ENCODE measurements at regions not wholly inside any gene's neighbourhood (a gene's known extent, or its start where the extent isn't known, plus 50 kb on each side); places are given as distances from the start of the nearest gene placed in this dataset.

- Histone ChIP-seq H3K27me3 (no peaks in the 10 kb centered on the region), H3K27ac (replicated peaks in 1 of 4) (no peak overlapping the region), H3K9me3 (peaks cover 0 to 3% (median 0%) of the 10 kb centered on the region in 4 donors), H3K36me3 (no peaks in the 10 kb centered on the region), H3K4me3 (no peak overlapping the region), H3K4me1 (peaks cover 7 to 10% (median 8%) of the 10 kb centered on the region in 4 donors)
- TF ChIP-seq POLR2AphosphoS5 (IDR thresholded peaks at IDR 0.05) (no peak), POLR2A (IDR thresholded peaks at IDR 0.05; ENCODE audit: low read depth) (no peak), CTCF (IDR thresholded peaks at IDR 0.05) (no peak), EP300 (IDR thresholded peaks at IDR 0.05) (no peak)
- intact Hi-C loops (cut with DNase I), result no loop called here
- DNase-seq (ENCODE audit: extremely low spot score), result no peak
- 83% methylated on average over 3 of the region's 3 CpGs for WGBS
These were observed 162.2 kb upstream of the MEF2C start for GRCh38 chr5:89045216-89045615.

- intact Hi-C loops (cut with DNase I), result no loop called here
- no peaks in the 10 kb centered on the region for H3K27me3 ChIP-seq
- TF ChIP-seq CTCF (IDR thresholded peaks at IDR 0.05), result no peak
- TF ChIP-seq POLR2AphosphoS5 (IDR thresholded peaks at IDR 0.05), result no peak
- no peak for TF ChIP-seq POLR2A (IDR thresholded peaks at IDR 0.05; ENCODE audit: low read depth)
- no peak for TF ChIP-seq EP300 (IDR thresholded peaks at IDR 0.05)
- H3K9me3 ChIP-seq, result no peaks in the 10 kb centered on the region
- 92% methylated on average over 5 of the region's 5 CpGs for WGBS
- no peaks in the 10 kb centered on the region for H3K36me3 ChIP-seq
- H3K4me3 ChIP-seq, result no peak overlapping the region
- peaks cover 7 to 10% (median 8%) of the 10 kb centered on the region in 4 donors for H3K4me1 ChIP-seq
- no peak overlapping the region for H3K27ac ChIP-seq (replicated peaks in 1 of 4)
- no peak for DNase-seq (ENCODE audit: extremely low spot score)
These were observed 161.8 kb upstream of the MEF2C start for GRCh38 chr5:89044674-89045200.

GRCh38 chr5:89043676-89044075, 160.7 kb upstream of the MEF2C start:
- TF ChIP-seq POLR2A (IDR thresholded peaks at IDR 0.05; ENCODE audit: low read depth), result no peak
- no peak for TF ChIP-seq EP300 (IDR thresholded peaks at IDR 0.05)
- no peak for TF ChIP-seq POLR2AphosphoS5 (IDR thresholded peaks at IDR 0.05)
- TF ChIP-seq CTCF (IDR thresholded peaks at IDR 0.05), result no peak
- no peaks in the 10 kb centered on the region for H3K9me3 ChIP-seq
- H3K4me1 ChIP-seq, result peaks cover 7 to 10% (median 8%) of the 10 kb centered on the region in 4 donors
- intact Hi-C loops (cut with DNase I), result no loop called here
- H3K27ac ChIP-seq (replicated peaks in 1 of 4), result no peak overlapping the region
- no peaks in the 10 kb centered on the region for H3K36me3 ChIP-seq
- H3K4me3 ChIP-seq, result no peak overlapping the region
- 45% methylated on average over 1 of the region's 1 CpG for WGBS
- H3K27me3 ChIP-seq, result no peaks in the 10 kb centered on the region
- no peak for DNase-seq (ENCODE audit: extremely low spot score)

GRCh38 chr5:89042746-89043145, 159.8 kb upstream of the MEF2C start:
- Histone ChIP-seq H3K36me3 (no peaks in the 10 kb centered on the region), H3K9me3 (no peaks in the 10 kb centered on the region), H3K4me1 (peaks cover 7 to 10% (median 8%) of the 10 kb centered on the region in 4 donors), H3K27ac (replicated peaks in 1 of 4) (no peak overlapping the region), H3K4me3 (no peak overlapping the region), H3K27me3 (no peaks in the 10 kb centered on the region)
- intact Hi-C loops (cut with DNase I), result no loop called here
- TF ChIP-seq POLR2AphosphoS5 (IDR thresholded peaks at IDR 0.05) (no peak), POLR2A (IDR thresholded peaks at IDR 0.05; ENCODE audit: low read depth) (no peak), EP300 (IDR thresholded peaks at IDR 0.05) (no peak), CTCF (IDR thresholded peaks at IDR 0.05) (no peak)
- no peak for DNase-seq (ENCODE audit: extremely low spot score)
- WGBS, result 82% methylated on average over 2 of the region's 2 CpGs

GRCh38 chr5:89041976-89042375, 159.0 kb upstream of the MEF2C start:
- Histone ChIP-seq H3K27ac (replicated peaks in 1 of 4) (no peak overlapping the region), H3K4me1 (peaks cover 7 to 10% (median 8%) of the 10 kb centered on the region in 4 donors), H3K9me3 (no peaks in the 10 kb centered on the region), H3K36me3 (no peaks in the 10 kb centered on the region), H3K4me3 (no peak overlapping the region), H3K27me3 (no peaks in the 10 kb centered on the region)
- TF ChIP-seq EP300 (IDR thresholded peaks at IDR 0.05), result no peak
- WGBS, result 94% methylated on average over 3 of the region's 3 CpGs
- intact Hi-C loops (cut with DNase I), result no loop called here
- DNase-seq (ENCODE audit: extremely low spot score), result no peak

All from esophagus muscularis mucosa (tissue), 4 donors.